ELF-1 (cell line): ENCODE measurements at regions not wholly inside any gene's neighbourhood (a gene's known extent, or its start where the extent isn't known, plus 50 kb on each side); places are given as distances from the start of the nearest gene placed in this dataset.
"Not testable (repeated sequence)": the region's sequence is repeated elsewhere in the genome, so short reads cannot be mapped to it uniquely, and the experiment has no call there.

Experiments used
- DNase-seq: peaks from one replicate; pipeline ENCODE4 v3.0.0-alpha.2; 2016; ENCODE audit warnings: low read depth, low spot score

DNA sequence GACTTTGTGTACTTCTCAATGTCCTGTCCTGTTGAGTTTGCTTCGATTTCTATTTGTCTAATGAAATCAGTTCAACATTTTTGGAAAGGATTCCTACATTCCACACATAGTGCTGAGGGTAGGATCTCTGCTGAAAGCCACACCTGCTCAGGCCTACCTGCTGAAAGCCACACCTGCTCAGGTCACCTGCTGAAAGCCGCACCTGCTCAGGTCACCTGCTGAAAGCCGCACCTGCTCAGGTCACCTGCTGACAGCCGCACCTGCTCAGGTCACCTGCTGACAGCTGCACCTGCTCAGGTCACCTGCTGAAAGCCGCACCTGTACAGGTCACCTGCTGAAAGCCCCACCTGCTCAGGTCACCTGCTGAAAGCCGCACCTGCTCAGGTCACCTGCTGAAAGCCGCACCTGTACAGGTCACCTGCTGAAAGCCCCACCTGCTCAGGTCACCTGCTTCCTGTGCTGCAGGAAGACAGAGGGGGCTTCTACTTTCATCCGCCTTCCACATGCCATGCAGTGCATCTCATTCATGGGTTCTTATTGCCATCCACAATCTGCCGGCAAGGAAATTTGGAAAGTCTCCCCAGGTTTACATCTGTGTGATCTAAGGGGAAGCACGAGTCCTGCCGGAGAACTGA lies 340.3 kb downstream of the THBS2 start:
- DNase-seq: not testable (repeated sequence)

DNA sequence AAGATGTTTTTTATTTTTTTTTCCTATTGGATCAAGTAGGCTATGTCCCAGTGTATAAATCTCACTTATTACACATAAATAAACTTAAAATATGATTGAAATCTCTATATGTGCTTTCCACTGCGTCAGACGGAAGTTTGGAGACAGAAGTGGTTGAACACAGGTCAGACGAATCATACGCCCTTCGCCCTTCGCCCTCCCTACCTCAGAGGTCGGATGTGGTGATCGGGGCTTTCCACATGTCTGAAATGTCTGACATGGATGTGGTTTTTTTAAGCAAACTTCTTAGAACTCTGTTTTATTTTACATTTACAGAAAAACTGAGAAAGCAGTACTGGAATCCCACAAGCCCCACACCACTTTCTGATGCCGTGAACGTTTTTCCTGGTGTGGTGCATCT lies 344.4 kb downstream of the THBS2 start:
- DNase-seq: no peak

DNA sequence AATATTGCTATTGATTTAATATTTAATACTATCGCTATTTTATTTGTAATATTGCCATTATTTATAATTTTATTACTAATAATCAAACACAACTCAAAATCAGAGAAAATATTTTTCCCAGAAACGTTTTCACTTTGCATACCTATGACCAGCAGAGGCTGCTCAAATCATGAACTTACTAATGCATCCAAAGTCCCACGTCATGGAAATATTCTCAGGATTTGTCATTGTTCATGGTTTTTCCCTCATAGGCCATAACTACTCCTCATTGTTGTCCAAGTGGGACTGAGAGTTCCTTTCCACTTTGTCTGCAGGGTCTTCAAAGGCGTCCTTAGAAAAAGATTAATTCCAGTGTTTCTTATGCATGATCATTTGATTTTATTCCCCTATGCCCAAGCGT lies 344.8 kb downstream of the THBS2 start:
- DNase-seq: no peak

DNA sequence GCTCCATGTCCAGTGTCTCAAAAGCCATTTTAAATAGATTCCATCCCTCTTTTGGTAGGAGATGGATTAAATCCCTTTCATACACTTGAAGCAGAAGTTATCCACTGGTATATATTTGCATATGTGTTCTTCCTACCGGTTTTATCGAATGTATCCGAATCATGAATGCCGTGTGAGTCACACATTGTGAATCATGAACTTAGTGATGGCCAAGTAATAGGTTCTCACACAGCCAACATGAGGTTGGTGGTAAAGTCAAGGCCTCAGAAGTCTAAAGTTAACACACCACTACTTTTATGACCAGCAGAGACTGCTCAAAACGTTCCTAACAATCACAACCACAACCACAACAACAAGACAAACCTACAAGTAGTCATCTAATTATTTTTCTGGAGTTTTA lies 345.5 kb downstream of the THBS2 start:
- no peak for DNase-seq

DNA sequence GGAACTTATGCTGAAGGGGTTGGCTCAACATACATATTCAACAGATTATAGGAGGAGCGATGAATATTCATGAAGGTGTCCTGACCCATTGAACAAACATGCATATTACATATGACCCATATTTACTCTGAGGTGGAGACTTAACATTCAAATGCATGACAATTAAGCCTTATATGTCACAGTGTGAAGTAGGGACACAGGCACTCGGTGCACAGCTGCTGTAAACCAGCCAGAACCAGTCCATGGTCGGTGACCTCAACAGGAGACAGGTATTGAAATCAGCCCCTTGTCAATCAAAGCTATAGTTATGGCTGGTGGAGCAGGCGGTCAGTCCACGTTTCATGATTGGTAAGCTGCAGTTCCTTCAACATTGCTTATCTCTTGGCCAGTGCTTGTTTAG lies 347.3 kb downstream of the THBS2 start:
- no peak for DNase-seq

DNA sequence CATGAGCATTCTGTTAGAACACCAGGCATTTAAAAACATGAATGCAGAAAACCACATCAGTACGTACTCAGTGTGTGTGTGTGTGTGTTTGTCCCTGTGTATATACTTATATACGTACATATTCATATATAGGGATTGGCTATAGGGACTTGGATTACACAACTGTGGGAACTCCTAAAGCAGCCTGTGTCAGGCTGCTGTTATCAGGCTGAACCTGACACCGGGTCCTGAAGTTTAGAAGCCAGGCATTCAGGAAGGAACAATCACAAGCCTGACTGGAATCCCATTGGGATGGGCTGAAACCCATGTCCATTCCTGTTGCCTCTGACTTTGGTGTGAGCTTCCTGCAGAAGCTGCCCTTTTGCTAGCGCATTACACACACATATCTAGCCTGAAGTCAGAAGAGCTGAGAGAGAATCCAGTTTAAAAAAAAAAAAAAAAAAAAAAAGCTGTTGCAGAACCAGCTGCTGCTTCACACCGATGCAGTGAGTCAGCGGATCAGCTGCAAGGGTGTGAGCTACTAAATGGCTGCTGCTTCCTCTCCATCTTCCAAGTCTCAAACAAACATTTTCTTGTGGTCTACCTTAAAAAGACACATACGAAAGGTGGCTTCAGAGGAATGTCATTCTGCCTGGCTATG lies 348.1 kb downstream of the THBS2 start:
- no peak for DNase-seq

DNA sequence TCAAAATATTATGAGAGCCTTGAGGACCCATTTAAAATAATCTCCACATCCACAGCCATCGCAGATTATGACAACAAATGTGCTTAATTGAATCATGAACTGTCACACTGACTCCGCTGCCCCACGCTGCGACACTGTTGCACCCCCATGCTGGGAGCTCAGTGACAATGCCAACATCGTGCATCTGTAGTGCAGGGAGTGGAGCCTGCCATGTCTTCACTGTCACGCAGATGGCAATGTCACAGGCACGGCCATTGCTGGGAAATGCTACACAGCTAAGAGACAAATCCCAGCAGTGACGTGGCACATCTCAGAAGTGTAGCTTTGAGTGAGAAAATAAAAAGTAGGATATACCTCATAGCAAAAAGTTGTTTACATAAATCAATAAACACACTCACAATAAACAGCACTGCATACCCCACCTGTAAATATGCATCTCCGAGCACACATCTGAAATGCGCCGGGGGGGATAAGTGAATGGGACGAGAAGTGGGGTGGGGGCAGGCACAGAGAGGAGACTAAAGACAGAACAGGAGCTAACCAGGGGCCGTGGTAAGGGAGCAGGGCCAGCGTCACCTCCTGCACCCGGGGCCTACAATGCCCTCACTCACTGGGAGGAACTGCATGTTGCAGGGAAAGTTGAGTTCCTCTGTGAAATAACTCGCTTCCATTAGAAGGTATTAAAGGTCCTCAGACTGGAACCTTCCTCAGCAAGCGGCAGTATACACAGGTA lies 349.9 kb downstream of the THBS2 start:
- no peak for DNase-seq

DNA sequence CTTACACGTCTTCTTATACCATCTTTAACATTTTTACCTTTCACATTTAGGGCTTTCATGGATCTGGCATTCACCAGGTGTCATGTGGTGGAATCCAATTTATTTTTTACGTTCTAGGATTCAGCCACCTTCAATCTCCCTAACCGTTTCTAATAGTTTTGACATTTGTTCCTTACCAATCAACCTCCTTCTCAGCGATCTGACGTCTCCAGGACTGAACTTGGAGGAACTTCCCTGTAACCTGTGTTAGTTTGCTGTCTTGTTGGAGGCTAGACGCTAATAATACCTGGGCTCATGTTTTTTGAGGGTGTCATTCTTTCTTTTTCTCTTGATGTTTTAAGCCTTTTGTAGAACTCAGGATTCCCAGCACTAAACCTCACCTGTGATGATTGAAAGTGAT lies 351.6 kb downstream of the THBS2 start:
- DNase-seq: no peak

DNA sequence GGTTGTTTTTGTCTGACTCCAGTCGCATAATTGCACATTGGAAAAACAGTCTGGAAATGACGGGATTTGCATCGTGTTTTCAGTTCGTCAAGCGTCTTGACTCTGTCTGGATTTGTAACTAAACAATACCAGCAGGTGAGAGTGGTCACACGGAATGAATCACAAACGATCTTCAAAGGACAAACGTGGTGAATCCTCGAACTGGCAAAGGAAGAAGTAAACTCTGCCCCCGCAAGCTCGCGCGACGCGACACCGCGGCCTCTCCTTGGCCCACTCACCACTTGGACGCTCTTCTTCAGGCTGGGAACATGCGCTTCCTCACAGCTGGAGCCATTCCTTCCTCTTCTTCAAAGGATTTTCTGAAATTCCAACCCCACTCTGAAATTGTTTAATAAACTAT lies 352.6 kb downstream of the THBS2 start:
- no peak for DNase-seq

DNA sequence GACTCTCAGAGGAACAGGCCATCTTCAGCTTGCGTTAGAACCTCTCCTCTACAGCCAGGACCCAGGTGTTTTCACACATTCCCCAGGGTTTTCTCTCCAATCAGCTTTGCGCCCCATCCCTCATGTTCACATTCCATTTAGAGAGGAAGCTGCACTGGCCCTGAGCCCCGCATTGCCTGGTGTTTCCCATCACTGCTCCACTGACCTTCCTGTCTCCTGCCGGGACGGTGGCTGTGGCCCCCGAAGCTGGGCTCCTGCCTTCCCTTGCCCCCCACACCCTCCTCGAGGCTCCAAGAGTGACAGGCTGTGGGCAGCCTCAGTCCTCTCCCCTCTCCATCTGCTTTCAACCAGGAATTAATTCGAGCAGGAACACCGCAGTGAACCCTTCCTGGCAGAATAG lies 357.3 kb downstream of the THBS2 start:
- no peak for DNase-seq

DNA sequence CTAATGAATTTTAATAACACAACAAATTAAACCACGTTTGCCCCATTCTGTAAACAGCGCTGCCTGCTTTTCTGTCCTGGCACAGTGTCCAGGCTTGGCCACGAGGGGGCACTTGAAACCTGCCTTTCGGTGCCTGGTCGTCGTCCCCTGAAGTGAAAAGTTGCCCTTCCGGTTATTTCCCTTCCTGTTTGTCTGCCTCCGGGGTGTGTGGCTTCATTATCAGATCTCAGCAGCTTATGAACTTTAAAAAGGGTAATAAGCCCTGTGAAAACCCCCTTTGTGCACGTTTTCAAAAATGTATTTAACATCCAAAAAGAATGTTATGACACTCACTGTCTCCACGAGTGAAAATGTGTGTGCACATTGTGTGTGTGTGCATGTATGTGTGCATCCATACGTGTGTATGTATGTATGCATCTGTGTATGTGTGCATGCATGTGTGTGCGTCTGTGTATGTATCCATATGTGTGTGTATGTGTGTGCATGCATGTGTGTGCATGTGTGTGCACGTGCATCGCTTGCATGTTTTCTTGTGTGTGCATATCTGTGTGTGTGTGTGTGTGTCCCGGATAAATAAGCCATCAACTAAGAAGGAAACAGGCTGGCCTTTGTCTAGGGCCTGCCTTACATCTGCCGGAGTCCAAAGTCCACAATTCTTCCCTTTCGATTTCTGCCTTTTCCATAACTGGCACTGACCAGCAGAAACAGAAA lies 358.4 kb downstream of the THBS2 start:
- peak; percentile 84 for DNase-seq

DNA sequence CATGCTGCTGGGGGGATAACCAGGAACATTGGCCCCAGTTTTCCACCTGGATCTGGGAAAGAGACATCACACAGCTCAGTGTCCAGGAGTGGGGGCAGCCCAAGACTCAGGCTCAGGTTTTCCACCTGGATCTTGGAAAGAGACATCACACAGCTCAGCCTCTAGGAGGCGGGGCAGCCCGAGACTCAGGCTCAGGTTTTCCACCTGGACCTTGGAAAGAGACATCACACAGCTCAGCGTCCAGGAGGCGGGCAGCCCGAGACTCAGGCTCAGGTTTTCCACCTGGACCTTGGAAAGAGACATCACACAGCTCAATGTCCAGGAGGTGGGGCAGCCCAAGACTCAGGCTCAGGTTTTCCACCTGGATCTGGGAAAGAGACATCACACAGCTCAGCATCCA lies 361.6 kb downstream of the THBS2 start:
- DNase-seq: no peak

DNA sequence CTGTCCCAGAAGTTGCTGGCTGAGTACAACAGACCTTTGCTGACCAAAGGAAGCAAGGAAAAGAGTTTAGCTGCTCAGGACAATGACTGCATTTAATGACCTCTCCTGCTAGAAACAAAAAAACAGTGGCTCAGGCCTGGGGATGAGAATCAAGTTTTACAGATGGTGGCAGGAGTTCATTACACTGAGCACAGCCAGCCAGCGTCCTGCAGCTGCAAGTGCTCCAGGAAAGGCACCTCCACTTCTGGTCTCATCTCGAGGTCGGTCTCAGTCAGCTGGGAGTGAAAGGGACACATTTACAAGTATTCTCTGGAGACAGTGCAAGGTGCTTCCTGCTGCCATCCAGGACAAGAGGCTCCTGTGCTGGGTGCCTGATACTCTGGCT lies 362.7 kb downstream of the THBS2 start:
- no peak for DNase-seq

DNA sequence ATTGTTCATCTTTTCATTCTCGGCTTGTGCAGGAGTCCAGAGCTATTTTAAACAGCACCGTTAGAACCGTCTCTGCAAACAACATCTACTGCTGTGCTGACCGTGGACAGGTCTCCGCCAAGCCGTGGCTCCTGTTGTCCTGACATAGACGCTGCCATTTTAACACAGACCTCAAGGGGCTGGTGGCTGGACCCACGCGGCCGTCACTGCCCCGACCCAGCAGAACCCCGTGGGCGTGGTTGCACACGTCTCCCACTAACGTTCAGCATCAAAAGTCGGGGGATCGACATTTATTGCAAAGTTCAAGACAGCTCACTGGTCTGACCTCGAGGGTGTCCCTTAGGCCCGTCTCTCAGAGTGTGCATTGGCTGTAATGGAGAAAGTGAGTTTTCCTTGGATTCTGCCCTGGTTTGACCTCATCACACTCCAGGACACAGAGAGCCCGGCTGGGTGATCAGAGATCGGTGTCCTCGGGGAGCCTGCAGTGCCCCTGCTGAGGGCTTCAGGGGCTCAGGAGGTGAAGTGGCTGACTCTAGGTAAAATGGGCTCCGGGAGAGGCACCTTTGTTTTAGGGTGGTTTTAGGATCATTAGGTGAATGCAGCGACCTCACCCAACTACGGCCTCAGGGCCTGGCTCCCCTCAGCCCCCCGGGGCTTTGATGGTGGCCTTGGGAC lies 363.2 kb downstream of the THBS2 start:
- no peak for DNase-seq

DNA sequence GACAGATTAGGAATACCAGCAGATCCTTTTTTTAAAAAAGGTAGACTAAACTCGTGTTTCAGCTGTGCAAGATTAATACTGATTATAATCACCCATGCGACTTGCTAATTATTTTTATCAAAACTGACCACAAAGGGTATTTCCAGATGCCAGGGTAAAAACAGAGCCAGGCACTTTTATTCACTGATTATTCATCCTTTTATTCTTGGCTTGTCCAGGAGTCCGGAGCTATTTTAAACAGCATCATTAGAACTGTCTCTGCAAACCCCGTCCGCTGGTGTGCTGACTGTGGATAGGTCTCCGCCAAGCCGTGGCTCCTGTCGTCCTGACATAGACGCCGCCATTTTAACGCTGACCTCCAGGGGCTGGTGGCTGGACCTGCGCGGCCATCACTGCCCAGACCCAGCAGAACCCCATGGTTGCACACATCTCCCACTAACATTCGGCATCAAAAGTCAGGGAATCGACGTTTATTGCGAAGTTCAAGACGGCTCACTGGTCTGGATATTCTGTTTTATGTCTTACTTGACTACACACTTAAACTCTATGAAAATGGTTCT lies 364.8 kb downstream of the THBS2 start:
- no peak for DNase-seq

DNA sequence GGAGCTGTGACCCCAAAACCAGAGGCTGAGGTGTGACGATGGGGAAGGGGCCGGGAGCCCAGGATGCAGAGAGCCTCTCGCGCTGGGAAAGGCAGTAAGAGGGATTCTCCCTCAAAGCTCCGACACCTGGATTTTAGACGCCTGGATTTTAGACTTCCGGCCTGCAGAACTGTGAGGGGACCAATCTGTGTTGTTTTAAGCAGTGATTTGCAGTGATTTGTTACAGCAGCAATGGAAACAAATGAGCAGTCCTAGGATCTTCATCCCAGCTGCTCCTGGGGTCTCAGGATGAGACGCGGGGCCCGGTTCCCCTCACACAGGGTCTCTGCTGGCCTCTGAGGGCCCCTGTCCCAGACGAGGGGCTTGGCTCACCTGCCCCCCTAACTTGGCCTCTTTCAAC lies 365.5 kb downstream of the THBS2 start:
- DNase-seq: no peak

DNA sequence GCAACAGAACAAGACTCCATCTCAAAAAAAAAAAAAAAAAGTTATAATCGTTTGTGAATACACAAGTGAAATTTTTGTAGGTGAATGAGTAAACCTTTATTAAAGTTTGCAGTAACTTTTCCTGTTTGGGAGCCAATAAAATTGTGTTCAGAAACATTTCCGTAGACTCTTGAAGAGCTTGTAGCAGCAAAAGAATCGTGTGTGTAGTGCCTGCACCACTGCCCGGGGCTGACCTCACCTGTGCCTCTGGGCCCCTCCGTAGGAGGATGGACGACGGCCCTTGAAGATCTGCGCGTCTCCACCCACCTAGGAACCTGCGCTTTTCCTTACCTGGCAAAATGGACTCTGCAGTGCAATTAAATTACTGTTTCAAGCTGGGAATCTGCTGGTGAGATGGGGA lies 366.0 kb downstream of the THBS2 start:
- DNase-seq: no peak

DNA sequence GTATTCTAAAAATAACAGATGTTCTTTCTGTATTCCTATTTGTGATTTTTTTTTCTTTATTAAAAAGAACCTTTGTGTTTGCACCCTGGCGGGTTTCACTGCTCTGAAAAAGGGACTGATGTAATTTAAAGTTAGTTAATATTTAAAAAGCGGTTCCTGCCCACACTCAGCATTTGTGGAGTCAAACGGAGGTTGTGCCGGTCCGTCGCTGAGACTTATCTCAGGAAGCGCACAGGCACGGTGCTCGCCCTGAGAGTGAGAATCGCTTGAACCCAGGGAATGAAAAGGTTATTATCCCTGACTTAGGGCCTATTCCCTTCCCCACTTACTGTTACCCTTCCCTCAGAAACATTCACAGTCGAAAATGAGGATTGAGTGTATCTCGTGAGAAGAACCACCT lies 366.7 kb downstream of the THBS2 start:
- DNase-seq: no peak

DNA sequence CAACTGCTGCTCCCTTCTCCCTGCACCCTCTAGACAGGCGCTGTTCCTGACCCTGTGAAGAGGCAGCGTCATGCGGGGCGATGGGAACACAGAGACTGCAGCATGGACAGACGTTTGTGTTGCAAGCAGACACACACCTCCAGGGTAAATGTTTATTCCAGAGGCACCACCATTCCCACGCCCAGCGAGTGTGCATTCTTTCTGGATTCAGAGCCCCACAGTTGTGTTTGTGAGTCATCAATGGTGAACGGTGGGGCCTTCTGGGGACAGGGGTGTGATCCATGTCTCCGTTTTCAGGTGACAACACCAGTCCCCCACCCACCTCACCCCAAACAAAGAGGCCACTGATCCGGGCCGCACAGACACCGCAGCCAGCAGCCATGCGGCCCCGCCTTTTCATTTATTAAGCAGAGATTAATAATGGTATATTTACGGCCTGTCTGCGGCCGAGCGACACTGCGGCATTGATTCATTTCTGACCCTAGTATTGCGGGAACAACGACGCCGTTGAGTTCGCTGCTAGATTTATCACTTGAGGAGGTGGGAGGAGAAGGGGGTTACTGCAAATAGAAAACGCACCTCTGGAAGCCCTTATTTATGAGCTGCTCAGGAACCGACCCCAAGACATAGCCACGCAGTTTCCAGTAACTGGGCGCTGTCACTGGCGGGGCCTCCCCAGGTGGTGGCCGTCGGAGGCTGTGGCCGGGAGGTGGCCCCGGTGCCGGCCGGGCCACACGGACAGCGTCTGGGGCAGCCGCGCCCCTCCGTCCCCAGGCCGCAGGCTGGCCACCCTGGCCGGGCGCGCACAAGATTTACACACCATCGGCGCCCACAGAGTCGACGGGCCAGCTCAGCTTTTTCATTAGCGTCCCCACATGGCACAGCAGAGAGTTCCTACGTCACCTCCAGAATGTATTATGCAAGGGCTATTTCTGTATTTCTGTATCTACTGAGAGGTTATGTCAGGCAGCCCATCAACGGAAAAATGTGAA lies 367.6 kb downstream of the THBS2 start:
- DNase-seq: peak; percentile 22

DNA sequence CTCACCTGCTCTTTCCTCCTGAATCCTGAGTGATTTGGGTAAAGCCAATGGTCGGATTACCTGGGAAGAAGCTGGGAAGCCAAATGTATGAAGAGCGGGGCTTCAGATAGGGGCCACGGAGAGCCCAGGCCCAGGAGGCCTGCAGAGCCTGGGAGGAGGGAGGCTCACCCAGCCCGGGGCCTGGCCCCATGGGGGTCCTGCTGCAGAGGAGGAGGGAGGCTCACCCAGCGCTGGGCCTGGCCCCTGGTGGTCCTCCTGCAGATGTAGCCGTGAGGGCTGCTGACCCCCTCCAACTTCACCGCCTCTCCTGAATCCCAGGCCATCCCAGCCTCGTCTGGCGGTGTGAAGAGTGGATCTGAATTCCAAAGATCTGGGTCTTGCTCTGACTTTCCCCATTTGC lies 368.4 kb downstream of the THBS2 start:
- no peak for DNase-seq
